CD4-positive, alpha-beta T cell (primary cell): ENCODE measurements at regions not wholly inside any gene's neighbourhood (a gene's known extent, or its start where the extent isn't known, plus 50 kb on each side); places are given as distances from the start of the nearest gene placed in this dataset.

Experiments
- ATAC-seq: fragments of 200-7000 bp; cut with Tn5 transposase; one replicate; pipeline ENCODE4 v1.10.0; 2022; ENCODE audit warnings: mild to moderate bottlenecking; ENCODE audit not compliant: poor library complexity
- CTCF ChIA-PET: fragments of 350-600 bp; sonication (Branson Sonifier 250); formaldehyde crosslinking; loops from one replicate; lab custom pipeline; 2021; ENCODE audit warnings: antibody characterized with exemption, inconsistent platforms; lab: Charles Lee
- POLR2A ChIA-PET: fragments of 350-600 bp; sonication (Branson Sonifier 250); formaldehyde crosslinking; loops from one replicate; lab custom pipeline; 2021; ENCODE audit warnings: antibody characterized with exemption, inconsistent platforms; lab: Charles Lee
- DNase-seq, 14 experiments: peaks; one replicate each; pipeline ENCODE4 v3.0.0-alpha.2; 2013 to 2020; ENCODE audit warnings: mixed read lengths in 2 of 14
- H3K27ac ChIP-seq, 2 donors: one replicate each; pipeline versions ENCODE4 v1.5.1 to v1.7.0; 2013; ENCODE audit warnings: low read length in 2 of 2, low read depth in 1 of 2, mild to moderate bottlenecking in 1 of 2
- H3K27me3 ChIP-seq, 2 experiments: 1 replicate in 1 of 2; 2 replicates in 1 of 2; pipeline versions ENCODE4 v1.6.1 to v1.7.0; 2013; ENCODE audit warnings: low read length in 2 of 2, control low read depth in 1 of 2, mild to moderate bottlenecking in 1 of 2, moderate library complexity in 1 of 2; ENCODE audit not compliant: insufficient read depth in 2 of 2, control insufficient read depth in 1 of 2
- H3K36me3 ChIP-seq: one replicate; pipeline ENCODE4 v1.6.1; 2013; ENCODE audit warnings: low read length, control low read depth; ENCODE audit not compliant: insufficient read depth
- H3K4me1 ChIP-seq: one replicate; pipeline ENCODE4 v1.6.1; 2013; ENCODE audit warnings: low read length, control low read depth; ENCODE audit not compliant: insufficient read depth
- H3K4me3 ChIP-seq: one replicate; pipeline ENCODE4 v1.5.1; 2013; ENCODE audit warnings: mild to moderate bottlenecking, low read length, moderate library complexity
- H3K9me3 ChIP-seq, 2 experiments: 1 replicate in 1 of 2; 2 replicates in 1 of 2; pipeline versions ENCODE4 v1.6.1 to v1.7.0; 2013; ENCODE audit warnings: low read length in 2 of 2, mild to moderate bottlenecking in 2 of 2, control low read depth in 1 of 2, moderate library complexity in 1 of 2; ENCODE audit not compliant: control insufficient read depth in 1 of 2, insufficient read depth in 1 of 2
- H3K27ac Mint-ChIP-seq: one replicate; pipeline ENCODE4 v1.8.0; 2020; ENCODE audit warnings: mixed read lengths
- H3K27me3 Mint-ChIP-seq: one replicate; pipeline ENCODE4 v1.8.0; 2021; ENCODE audit warnings: mixed read lengths
- H3K36me3 Mint-ChIP-seq: one replicate; pipeline ENCODE4 v1.8.0; 2021; ENCODE audit warnings: low read depth, mixed read lengths
- H3K4me1 Mint-ChIP-seq: one replicate; pipeline ENCODE4 v1.8.0; 2021; ENCODE audit warnings: low read depth, mixed read lengths
- H3K4me3 Mint-ChIP-seq: one replicate; pipeline ENCODE4 v1.8.0; 2020; ENCODE audit warnings: mild to moderate bottlenecking, mixed read lengths
- H3K9me3 Mint-ChIP-seq: one replicate; pipeline ENCODE4 v1.8.0; 2020; ENCODE audit warnings: mixed read lengths
- intact Hi-C, 2 experiments: fragments of 100-400 bp; cut with DNase I in 1 of 2; cut with micrococcal nuclease in 1 of 2; formaldehyde crosslinking; loops; one replicate each; pipeline versions ENCODE4 v1.15.1 to v1.9.0; 2023 to 2025; cut with DNase I, micrococcal nuclease
- TF ChIP-seq, protein P1 (sequence below): fragments of 200-600 bp; IDR thresholded peaks from one replicate; pipeline ENCODE4 v1.8.0; 2022; ENCODE audit warnings: antibody characterized with exemption, mild to moderate bottlenecking

DNA sequence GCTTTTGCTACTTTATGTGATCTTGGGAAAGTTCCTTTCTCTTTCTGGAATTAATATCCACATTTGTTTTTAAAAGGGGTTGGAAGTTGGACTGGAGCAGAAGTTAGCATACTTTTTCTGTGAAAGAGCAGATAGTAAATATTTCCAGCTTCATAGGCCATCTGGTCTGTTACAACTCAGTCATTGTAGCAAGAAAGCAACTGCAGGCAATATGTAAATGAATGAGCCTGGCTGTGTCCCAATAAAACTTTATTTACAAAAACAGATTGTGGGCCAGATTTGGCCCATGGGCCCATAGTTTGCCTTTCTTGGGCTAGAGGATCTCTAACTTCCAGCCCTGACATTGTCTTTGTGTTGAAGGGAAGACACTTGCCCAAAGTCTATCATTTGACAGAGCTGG, 104.4 kb downstream of the ACTL7B start:
- Histone ChIP-seq H3K9me3 (no peaks in the 10 kb centered on the region), H3K27me3 (no peaks in the 10 kb centered on the region), H3K4me3 (no peak overlapping the region), H3K27ac (no peak overlapping the region), H3K36me3 (no peaks in the 10 kb centered on the region), H3K4me1 (no peaks in the 10 kb centered on the region)
- POLR2A ChIA-PET, result no interaction called here
- no peak overlapping the region for H3K4me3 Mint-ChIP-seq
- no peaks in the 10 kb centered on the region for H3K4me1 Mint-ChIP-seq
- H3K36me3 Mint-ChIP-seq, result no peaks in the 10 kb centered on the region
- DNase-seq (no peak), ATAC-seq (no peak)
- peaks cover 7% of the 10 kb centered on the region for H3K27me3 Mint-ChIP-seq
- intact Hi-C loops, result no loop called here
- no peak overlapping the region for H3K27ac Mint-ChIP-seq
- CTCF ChIA-PET, result no interaction called here
- TF ChIP-seq, protein P1, sequence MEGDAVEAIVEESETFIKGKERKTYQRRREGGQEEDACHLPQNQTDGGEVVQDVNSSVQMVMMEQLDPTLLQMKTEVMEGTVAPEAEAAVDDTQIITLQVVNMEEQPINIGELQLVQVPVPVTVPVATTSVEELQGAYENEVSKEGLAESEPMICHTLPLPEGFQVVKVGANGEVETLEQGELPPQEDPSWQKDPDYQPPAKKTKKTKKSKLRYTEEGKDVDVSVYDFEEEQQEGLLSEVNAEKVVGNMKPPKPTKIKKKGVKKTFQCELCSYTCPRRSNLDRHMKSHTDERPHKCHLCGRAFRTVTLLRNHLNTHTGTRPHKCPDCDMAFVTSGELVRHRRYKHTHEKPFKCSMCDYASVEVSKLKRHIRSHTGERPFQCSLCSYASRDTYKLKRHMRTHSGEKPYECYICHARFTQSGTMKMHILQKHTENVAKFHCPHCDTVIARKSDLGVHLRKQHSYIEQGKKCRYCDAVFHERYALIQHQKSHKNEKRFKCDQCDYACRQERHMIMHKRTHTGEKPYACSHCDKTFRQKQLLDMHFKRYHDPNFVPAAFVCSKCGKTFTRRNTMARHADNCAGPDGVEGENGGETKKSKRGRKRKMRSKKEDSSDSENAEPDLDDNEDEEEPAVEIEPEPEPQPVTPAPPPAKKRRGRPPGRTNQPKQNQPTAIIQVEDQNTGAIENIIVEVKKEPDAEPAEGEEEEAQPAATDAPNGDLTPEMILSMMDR, result no peak
- peaks cover 2% of the 10 kb centered on the region for H3K9me3 Mint-ChIP-seq

- Histone ChIP-seq H3K9me3 (no peaks in the 10 kb centered on the region), H3K27ac (no peak overlapping the region), H3K4me1 (no peaks in the 10 kb centered on the region), H3K36me3 (no peaks in the 10 kb centered on the region), H3K4me3 (no peak overlapping the region), H3K27me3 (peaks cover 0 to 3% of the 10 kb centered on the region in 2 experiments)
- intact Hi-C loops, result no loop called here
- POLR2A ChIA-PET, result no interaction called here
- Mint-ChIP-seq H3K27ac (no peak overlapping the region), H3K27me3 (peaks cover 5% of the 10 kb centered on the region), H3K4me1 (no peaks in the 10 kb centered on the region), H3K9me3 (peaks cover 2% of the 10 kb centered on the region), H3K36me3 (no peaks in the 10 kb centered on the region), H3K4me3 (no peak overlapping the region)
- TF ChIP-seq, protein P1, result no peak
- DNase-seq, result no peak
- ATAC-seq, result no peak
- CTCF ChIA-PET, result no interaction called here
Measured at GRCh38 chr9:108750661-108751215, 105.0 kb downstream of the ACTL7B start.

DNA sequence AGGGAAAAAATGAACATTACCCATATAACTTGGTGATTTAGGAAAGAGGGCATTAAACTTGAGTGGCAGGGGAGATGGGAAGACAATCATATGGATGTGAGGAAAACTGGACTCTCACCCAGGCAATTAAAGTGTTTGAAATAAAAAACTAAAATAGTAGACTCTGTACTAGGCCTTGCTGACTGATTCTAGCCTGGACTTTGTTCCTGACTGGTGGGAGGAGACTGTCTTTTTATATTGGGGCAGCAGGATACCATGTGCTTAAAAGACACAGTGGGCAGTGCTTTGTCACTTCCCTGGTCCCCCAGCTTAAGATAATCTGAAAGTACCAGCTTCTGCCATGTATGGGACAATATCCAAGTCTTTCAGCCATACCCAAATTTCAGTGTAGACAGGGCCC, 107.0 kb downstream of the ACTL7B start:
- CTCF ChIA-PET, result no interaction called here

More for the DNA sequence above, 107.0 kb downstream of the ACTL7B start:
- peaks cover under 1% of the 10 kb centered on the region for H3K9me3 Mint-ChIP-seq
- TF ChIP-seq, protein P1, result no peak
- Histone ChIP-seq H3K4me3 (no peak overlapping the region), H3K27ac (no peak overlapping the region), H3K36me3 (no peaks in the 10 kb centered on the region), H3K9me3 (no peaks in the 10 kb centered on the region), H3K4me1 (no peaks in the 10 kb centered on the region), H3K27me3 (peaks cover 0 to 4% of the 10 kb centered on the region in 2 experiments)
- no peaks in the 10 kb centered on the region for H3K36me3 Mint-ChIP-seq
- DNase-seq (no peak), ATAC-seq (no peak)
- intact Hi-C loops, result no loop called here
- H3K27me3 Mint-ChIP-seq, result peaks cover 2% of the 10 kb centered on the region
- no peak overlapping the region for H3K27ac Mint-ChIP-seq
- H3K4me3 Mint-ChIP-seq, result no peak overlapping the region
- POLR2A ChIA-PET, result no interaction called here
- no peaks in the 10 kb centered on the region for H3K4me1 Mint-ChIP-seq
